ENCODE measurements at regions not wholly inside any gene's neighbourhood (a gene's known extent, or its start where the extent isn't known, plus 50 kb on each side); places are given as distances from the start of the nearest gene placed in this dataset.

GRCh38 chr7:89857767-89858166, 296.5 kb upstream of the STEAP1 start:
- TF ChIP-seq CTCF (IDR thresholded peaks at IDR 0.05) (no peak), POLR2A (IDR thresholded peaks at IDR 0.05) (no peak)
